Hepatocyte (in vitro differentiated cells): ENCODE measurements at regions not wholly inside any gene's neighbourhood (a gene's known extent, or its start where the extent isn't known, plus 50 kb on each side); places are given as distances from the start of the nearest gene placed in this dataset.

Experiments
- CTCF ChIP-seq: fragments of 200-600 bp; sonication (generic); IDR thresholded peaks from 2 replicates; pipeline ENCODE4 v1.5.1; 2016; ENCODE audit warnings: antibody characterized with exemption, mild to moderate bottlenecking; ENCODE audit not compliant: poor library complexity
- EZH2 ChIP-seq: fragments of 200-600 bp; sonication (generic); IDR thresholded peaks from 2 replicates; pipeline ENCODE4 v1.6.1; 2016; ENCODE audit warnings: antibody characterized with exemption, mild to moderate bottlenecking, borderline replicate concordance
- EZH2phosphoT487 ChIP-seq: fragments of 200-600 bp; sonication (generic); IDR thresholded peaks from one replicate; pipeline ENCODE4 v1.6.1; 2018; ENCODE audit warnings: antibody characterized with exemption, mild to moderate bottlenecking, low read depth, moderate library complexity; ENCODE audit not compliant: unreplicated experiment, severe bottlenecking

GRCh38 chr1:214934045-214934444 is 148.5 kb upstream of the KCNK2 start:
- TF ChIP-seq CTCF (no peak), EZH2 (no peak), EZH2phosphoT487 (no peak)
